NCI-H345 (cell line): ENCODE measurements at regions not wholly inside any gene's neighbourhood (a gene's known extent, or its start where the extent isn't known, plus 50 kb on each side); places are given as distances from the start of the nearest gene placed in this dataset.

Experiments
- DNase-seq: peaks from one replicate; lab custom pipeline; 2025; lab: John Stamatoyannopoulos, UW

DNA sequence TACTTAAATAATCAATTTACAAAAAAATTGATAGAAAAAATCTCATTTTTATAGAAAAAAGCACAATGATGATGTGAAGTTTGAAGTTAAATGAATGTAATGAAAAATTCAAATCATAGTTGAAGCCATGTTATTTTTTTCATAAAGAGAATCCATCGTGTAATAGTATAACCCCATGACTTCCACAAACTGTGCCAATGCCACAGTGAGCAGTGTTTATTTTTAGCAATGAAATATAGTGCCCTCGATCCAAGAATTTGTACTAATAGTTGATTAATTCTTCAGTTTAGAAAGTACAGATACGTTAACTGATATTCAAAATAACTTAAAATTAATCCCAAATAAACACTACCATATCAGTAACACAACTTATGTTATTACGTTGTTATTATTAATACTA, 225.9 kb downstream of the PTPRC start:
- no peak for DNase-seq

DNA sequence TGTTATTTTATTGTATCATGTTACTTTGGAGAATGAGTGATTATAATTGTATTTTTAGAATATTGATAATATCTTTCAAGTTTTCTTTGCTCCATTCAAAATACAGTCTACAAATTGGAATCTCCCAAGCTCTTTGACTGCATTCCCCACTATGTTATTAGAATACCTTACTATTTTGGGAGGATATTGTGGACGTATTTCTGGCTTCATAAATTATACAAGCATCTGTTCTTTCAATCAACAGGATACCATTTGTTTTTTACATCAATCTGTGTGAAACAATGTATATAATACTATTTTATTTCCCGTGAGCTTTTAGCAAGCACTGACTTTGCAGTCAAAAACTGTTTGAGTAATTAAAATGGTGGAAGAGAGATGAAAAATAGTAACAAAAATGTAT, 226.5 kb downstream of the PTPRC start:
- no peak for DNase-seq

DNA sequence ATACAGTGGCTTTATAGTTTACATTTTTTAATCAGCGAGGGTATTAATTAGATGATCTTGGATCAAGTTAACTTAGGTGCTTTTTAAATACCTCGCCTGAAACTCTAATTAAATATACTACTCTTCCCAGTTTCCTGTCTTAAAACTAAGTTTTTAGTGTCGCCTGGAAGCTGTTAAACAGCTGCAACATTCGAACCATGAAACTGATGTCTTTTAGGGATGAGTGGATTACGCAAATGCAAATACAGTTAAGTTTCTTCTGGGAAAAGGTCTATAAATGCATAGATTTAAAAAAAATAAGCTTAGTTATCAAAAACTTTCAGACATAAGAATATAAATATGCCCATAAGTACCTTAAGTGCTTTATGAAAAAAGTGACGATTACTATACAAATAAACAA, 228.3 kb downstream of the PTPRC start:
- DNase-seq: no peak

DNA sequence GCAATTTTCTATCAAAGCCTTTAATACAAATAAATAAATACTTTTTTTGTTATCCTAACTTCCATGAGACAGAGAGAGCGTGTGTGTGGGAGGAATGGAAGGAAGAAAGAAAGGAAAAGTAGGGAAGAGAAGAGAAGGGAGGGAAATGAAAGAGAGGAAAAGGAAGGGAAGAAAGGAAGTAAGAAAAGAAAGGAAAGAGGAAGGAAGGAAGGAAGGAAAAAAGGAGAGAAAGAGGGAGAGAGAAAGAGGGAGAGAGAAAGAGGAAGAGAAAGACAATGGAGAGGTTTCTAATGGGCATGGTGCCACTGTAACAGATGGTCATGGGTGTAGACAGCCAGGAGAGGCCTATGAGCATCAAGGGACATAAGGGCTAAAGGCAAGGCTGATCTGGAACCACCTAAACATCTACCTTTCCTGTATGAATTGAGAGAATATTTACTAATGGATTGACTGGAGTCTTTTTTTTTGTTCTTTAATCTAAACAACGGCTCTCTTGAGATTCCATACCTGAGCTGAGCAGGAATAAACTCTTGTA, 234.9 kb downstream of the PTPRC start:
- DNase-seq: no peak

DNA sequence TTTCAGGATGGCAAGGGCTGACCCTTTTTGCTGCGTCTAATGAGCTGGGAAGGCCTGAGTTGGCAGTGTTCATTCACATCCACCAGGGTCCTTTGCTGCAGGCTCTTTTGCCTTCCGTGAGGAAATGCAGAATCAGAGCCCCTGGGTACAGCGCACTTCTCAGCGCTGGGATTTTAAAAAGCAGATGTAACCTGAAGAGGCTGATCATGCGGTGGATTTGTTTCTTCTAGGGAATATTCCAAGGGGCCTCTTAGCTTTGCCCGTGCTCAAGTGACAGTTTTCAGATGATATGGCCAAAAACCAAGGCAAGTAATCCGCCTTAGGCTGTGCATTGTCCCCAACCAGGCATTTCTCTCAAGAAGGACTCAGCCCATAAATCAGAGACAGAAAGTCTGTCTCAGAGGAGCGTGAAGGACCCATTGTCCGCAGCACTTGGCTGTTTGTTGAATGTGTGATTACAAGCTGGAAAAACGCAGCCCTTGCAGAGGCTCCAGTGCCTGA, 237.6 kb downstream of the PTPRC start:
- peak; percentile 74 for DNase-seq

DNA sequence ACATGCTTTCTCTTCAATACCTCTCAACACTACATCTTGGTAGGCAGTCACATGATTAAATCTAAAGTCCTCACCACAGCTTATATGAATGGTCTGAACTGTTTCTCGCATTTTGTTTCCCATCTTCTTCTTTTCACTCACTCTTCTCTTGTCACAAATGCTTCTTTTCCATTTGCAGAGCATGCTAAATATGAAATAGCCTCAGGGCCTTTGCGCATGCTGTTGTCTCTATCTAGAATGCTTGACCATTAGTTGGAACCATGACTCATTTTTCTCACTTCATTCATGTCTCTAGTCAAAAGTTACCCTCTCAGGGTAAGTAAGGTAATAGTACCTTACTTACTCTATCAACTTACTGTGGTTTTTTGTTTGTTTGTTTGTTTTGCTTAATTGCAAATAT, 239.7 kb downstream of the PTPRC start:
- DNase-seq: no peak

DNA sequence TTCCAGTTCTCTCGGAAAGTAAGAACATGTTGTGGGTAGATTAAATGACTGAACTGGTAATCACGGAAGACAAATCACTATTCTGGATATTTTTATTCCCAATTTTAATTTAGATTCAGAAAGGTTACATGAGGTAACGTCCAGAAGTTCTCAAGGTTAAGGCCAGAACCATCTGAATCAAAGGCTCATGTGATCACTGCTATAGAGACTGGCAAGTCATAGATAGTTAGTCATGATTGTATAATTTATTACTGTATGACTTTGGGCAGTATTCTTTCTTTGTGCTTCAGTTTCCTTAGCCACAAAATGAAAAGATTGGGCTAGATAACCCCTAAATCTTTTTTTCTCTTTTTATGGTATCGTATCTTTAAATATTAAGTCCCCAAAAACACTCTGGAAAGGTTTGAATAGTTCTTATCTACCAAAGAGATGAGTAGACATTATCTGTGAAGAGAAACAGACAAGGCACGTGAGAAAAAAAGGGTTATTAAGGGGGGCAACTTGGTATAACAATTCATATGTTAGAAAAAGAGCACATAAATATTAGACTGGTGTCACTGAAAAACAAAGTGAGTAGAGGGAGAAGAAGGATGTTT, 241.0 kb downstream of the PTPRC start:
- no peak for DNase-seq

DNA sequence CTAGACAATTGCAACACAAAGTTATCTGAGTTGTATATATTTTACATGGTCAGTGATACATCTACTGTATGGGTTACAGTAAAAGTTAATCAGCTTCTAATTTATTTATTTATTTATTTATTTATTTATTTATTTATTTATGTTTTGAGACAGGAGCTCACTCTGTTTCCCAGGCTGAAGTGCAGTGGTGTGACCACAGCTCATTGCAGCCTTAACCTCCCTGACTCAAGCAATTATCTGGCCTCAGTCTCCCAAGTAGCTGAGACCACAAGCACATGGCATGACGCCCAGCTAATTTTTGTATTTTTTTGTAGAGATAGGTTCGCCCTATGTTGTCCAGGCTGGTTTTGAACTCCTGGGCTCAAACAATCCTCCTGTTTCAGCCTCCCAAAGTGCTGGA, 241.6 kb downstream of the PTPRC start:
- no peak for DNase-seq

DNA sequence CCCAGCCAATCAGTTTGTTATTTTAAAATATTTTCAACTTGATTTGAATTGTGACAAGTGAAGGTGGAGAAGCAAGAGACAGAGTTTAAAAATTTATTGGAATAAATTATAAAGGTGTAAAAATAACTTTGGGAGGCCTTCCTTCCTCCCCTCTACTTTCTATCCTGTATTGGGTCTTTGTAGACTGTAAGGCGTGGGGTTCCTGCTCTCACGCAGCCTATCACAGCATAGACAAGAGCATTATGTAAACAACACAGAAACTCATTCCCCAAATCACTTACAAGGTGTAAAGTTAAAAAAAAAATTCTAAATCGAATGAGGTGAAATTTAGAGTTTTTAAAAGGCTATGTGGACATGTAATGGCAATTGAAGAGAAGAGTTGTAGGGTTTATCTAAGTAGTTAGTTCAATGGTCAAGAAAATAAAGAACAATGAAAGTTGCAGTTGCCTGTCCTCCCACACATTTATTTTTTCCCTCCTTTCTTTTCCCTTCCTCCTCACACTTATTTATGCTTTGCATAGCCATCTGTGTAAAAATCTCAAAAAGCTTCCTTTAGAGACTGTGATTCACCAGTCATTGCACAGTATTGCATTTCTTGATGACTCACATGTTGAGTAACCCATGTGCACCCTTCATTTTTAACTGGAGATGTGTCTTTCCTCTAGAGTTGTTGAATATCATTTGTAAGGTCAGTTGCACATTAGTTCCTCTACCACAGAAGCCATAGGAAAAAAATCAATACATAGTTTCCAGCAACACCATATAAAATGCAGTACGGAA, 242.2 kb downstream of the PTPRC start:
- no peak for DNase-seq

DNA sequence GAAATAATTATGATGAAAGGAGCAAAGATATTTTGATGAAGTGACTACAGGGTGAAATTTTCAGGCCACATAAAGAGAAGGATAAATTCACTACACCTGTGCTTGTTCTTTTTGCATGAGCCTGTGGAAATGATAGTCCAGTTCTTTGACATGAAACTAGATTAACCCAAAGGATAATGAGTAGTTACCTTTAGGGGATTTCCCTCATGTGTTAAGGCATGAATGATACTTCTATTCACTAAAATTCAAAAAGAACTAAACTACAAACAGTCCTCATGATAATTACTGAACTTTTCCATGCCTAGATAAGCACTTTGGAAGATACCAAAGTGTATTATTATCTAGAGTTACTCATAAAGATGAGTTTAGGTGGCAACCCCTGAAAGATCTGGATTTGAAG, 244.3 kb downstream of the PTPRC start:
- no peak for DNase-seq

DNA sequence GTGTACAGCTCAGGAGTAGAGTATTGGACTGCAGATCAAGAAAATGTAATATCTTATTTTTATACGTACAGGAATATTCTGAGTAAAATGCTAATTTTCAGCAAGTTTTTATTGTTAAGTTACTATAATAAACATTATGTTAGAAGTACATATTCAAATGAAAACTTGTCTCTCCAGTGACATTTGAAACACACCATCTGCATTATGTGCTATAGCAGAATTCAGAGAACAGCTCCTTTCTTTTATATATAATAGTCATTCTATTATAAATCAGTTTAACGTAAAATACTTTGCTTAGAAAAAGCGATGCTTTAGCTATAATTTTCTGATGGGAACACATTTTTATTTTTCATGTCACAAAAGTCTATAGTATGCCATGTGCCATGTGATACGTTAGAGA, 249.0 kb downstream of the PTPRC start:
- no peak for DNase-seq

DNA sequence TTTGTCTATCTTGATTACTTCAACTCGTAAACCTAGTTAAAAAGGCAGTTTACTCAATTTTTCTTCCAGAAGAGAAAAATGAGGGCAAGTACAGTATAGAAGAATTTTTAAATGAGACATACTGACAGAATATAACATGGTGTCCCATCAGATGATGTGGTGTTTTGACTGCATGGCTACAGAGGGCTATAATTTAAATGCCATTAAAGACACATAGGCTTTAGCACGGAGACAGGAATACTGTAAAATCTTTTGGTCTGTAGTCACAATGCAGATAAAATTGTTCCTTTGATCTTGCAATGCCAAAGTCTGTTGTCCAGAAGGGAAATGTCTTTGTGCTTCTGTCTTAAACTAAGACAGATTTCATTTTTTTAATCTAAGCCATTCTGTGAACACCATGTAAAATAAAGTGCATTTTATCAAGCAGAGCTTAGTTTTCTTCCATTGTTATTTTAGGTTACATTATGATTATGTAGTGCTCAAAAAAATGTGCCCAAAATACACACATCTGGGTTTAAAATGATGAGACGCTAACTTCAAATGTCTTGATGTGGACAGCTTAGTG, 249.6 kb downstream of the PTPRC start:
- DNase-seq: no peak

DNA sequence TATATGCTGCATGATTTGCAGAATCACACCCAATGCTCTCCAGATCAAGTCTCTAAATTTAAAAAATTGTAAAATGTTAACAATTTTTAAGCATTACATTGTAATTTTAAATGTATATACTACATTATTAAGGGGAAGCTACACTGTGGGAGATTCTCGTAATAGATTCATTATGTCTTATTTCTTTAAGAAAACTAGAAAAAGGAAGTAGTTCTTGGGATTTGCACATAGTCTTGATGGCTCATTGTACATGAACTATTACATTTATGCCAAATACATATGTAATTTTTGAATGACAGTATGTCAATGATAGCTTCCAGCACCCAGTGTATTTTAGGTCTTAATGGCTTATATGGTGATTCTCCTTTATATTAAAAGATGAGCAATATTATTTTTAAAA, 250.3 kb downstream of the PTPRC start:
- DNase-seq: no peak

DNA sequence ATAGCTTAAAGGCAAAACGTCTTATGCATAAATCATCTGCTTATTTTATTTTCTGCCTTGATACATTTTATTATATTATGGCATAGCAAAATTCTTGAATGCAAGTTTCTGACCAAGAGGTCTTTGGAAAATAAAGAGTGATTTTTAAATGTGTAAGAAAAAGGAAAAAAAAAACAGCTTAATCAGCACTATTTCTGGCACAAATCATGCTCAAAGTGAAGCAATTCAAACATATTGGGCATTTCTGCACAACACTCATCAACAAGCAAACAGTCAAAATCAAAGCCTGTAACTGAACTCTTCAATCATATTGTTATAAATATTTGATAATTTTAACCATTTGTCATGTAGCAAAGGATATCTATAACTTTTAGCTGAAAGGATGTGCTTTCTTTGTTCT, 250.9 kb downstream of the PTPRC start:
- no peak for DNase-seq

DNA sequence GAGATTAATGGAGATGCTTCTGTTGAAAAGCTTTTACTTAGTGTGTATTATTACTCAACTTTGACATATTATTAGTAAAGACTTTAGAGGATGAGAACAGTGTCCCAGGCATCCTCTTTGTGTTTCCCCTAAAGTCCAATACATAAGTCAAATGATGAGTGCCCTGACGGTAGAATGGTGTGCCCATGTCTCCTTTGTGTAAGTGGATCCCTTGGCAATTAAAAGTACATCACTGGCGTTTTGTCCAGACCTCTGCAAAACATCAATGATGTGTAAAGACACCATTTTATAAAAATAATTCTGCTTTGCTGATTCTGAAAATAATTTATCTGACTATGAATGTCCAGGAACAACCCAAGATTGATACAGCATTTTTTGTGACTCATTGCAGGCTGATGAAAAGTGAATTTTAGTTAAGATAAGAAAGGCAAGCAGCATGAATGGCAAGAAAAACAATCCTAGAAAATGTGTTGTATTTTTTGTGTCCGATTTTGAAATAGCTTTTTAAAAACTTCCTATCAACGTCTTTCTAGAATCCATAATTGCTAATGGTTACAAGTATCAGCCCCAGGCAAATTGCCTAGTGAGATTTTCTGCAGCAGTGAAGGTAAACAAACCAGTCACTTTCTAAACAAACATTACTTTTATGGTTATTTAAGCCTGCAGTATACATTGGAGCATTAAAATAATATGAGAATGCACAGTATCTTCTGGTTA, 251.5 kb downstream of the PTPRC start:
- peak; percentile 43 for DNase-seq

DNA sequence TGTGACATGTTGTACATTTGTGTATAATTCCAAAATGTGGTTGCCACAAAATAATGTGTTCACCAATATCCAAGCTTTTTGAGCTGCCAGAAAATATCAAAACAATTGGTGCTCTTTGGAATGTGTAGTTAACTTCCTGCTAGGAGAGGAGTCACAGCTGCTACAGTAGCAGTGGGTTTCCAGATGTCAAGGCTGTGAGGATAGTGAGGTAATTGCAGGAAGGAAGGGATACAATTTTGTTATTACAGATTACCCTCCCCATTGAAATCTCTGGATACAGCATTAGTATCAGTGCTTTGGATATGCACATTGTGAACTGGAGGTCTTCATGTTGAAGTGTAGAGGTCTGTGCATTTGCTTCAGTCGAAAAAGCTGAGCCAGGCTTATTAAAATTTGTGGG, 253.2 kb downstream of the PTPRC start:
- no peak for DNase-seq

DNA sequence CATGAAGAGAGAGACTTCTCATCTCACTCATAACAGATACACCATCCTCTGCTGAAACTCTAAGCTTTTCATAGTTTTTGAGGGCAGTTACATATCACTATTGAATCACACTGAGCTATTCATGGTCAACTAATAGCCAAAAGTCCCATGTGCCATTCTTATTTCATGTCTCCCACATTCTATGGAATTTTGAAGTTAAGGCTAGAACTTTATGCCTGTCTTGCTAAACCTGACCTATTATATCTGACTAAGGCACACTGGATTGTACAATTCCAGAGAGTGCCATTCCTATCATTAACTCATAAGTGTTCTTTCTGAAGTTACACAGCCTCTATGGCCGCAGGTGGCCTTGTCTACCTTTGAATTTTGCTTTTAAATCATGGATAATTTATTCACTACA, 254.3 kb downstream of the PTPRC start:
- no peak for DNase-seq

DNA sequence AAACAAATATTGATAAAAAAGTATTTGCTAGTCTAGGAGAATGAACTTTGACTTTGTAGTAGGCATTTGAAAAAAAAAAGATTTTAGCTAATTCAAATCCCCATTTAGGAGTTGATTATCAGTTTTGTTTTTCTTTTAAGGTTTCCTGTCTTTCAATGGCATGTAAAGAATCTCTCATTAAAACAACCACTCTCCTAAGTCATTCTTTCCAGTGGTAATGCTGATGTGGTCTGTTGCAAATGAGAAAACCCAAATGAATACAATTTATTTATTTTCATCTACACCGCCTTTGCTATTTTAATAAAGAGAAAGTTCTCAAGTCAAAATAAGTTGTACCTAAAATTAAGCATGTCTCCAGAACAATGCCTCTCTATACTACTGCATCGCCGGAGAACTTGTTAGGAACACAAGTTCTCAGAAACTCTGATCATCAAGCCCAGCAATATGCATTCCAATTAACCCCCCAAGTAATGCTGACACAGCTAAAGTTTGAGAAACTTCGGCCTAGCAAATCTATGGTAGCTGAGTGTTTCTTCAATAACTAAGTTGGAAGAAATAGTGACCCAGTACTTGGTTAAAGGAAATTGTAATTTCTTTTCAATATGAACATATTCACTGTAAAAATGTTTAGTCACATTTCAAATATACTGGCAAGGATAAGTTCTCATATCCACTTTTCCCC, 255.1 kb downstream of the PTPRC start:
- DNase-seq: no peak

DNA sequence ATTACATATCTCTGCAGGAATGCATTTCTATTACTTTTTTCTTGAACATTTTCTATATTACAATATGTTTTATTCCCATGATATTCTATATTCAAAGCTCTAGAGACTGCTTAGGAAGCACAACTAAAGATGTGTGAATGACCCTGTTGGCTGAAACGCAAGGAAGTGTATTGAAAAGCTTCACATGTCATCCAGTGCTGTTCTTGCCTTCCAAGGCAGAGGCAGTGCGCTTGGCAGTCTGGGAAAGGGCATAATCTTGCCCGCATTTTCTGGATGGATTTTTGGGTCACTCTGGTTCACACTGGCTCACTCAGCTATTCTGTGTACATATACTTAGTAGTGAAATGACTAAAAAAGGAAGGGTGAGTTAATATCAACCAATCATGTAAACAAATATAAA, 262.4 kb downstream of the PTPRC start:
- no peak for DNase-seq

DNA sequence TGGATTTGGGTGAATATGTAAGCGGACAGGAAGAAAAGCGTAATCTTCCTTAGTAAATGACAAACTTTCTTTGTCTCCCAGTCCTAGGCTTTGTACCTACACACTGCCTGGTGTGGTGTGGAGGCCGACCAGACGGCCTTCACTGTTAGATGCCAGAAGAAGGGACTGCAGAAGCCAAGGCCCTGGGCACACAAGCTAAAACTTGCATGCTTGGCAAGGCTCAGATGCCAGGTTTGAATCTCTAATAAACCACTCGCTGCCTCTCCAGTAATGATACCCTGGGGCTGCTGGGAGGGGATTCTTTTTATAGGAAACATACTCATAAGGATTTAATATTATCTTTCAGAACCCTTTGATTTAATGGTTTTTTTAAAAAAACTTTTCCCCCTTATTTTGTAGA, 263.8 kb downstream of the PTPRC start:
- no peak for DNase-seq

DNA sequence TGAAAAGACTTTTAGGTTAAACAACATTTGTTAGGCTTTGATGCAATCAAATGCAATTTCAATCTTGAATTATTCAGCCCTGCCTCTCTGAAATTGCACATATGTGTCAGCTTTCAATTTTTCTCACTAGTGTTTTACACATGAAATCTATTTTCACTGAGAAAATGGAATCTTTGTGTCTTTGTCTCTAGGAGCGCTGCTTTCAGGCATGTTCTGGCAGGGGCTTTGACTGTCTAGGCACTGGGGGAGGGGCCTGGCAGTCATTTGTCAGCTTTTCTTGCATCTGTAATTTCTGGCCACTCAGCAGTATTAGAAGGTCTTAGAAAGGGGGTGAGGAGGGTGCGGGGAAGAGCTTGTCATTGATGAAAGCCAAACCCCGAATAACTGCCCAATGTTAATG, 264.4 kb downstream of the PTPRC start:
- no peak for DNase-seq

DNA sequence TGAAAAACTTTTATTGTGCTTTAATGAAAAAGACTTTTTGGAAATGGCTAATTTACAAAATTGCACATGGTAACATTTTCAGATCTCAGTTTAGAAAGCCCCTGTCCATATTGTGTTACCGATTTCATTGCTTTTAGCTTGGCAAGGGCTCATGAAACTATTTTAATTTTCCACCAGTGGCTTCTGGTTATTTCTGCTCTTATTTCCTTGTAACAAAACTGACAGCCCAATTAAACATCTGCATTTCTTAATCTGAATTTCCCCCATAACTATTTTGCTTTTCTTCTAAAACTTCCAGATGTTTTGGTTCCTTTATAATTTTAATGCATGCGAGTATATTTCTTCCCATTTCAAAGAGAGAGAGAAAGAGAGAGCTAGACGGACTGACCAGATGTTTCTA, 264.8 kb downstream of the PTPRC start:
- no peak for DNase-seq
